Osteoblast (primary cell): ENCODE measurements at regions not wholly inside any gene's neighbourhood (a gene's known extent, or its start where the extent isn't known, plus 50 kb on each side); places are given as distances from the start of the nearest gene placed in this dataset.

Experiments
- DNase-seq: peaks from one replicate; pipeline ENCODE4 v3.0.0; 2011; ENCODE audit warnings: low spot score, mixed read lengths; ENCODE audit not compliant: insufficient read length; ENCODE audit errors: missing footprints
- H2AFZ ChIP-seq: 2 replicates; pipeline ENCODE4 v1.6.0; 2011; ENCODE audit warnings: mild to moderate bottlenecking, low read length
- H3K27ac ChIP-seq: 2 replicates; pipeline ENCODE4 v1.5.1; 2011; ENCODE audit warnings: mild to moderate bottlenecking, low read depth, low read length, moderate library complexity
- H3K27me3 ChIP-seq: 2 replicates; pipeline ENCODE4 v1.6.0; 2012; ENCODE audit warnings: mild to moderate bottlenecking, control low read depth, inconsistent platforms, low read length, moderate library complexity; ENCODE audit not compliant: insufficient read depth
- H3K36me3 ChIP-seq: 2 replicates; pipeline ENCODE4 v1.5.1; 2011; ENCODE audit warnings: mild to moderate bottlenecking, low read length, control low read depth, moderate library complexity; ENCODE audit not compliant: insufficient read depth
- H3K4me1 ChIP-seq: 2 replicates; pipeline ENCODE4 v1.5.1; 2011; ENCODE audit warnings: mild to moderate bottlenecking, low read length, control low read depth, moderate library complexity; ENCODE audit not compliant: insufficient read depth
- H3K4me2 ChIP-seq: 2 replicates; pipeline ENCODE4 v1.6.0; 2011; ENCODE audit warnings: mild to moderate bottlenecking, low read length; ENCODE audit not compliant: insufficient read depth
- H3K4me3 ChIP-seq: fragments of 200-600 bp; sonication (generic); 3 replicates; pipeline ENCODE4 v1.5.1; 2012; ENCODE audit warnings: mild to moderate bottlenecking, low read length, inconsistent platforms; ENCODE audit not compliant: insufficient read depth
- H3K79me2 ChIP-seq: 2 replicates; pipeline ENCODE4 v1.6.0; 2012; ENCODE audit warnings: mild to moderate bottlenecking, low read length, control low read depth, inconsistent platforms; ENCODE audit not compliant: insufficient read depth
- H3K9me3 ChIP-seq: 2 replicates; pipeline ENCODE4 v1.5.1; 2011; ENCODE audit warnings: low read depth, low read length, control low read depth
- H4K20me1 ChIP-seq: 2 replicates; pipeline ENCODE4 v1.6.0; 2012; ENCODE audit warnings: mild to moderate bottlenecking, low read length, control low read depth; ENCODE audit not compliant: insufficient read depth
- TF ChIP-seq, protein P1 (sequence below): IDR thresholded peaks from 2 replicates; pipeline ENCODE4 v1.5.1; 2011; ENCODE audit warnings: mild to moderate bottlenecking, low read depth, low read length, moderate library complexity; ENCODE audit errors: extremely low read depth

- H2AFZ ChIP-seq, result no peak overlapping the region
- H3K9me3 ChIP-seq, result no peaks in the 10 kb centered on the region
- TF ChIP-seq, protein P1, sequence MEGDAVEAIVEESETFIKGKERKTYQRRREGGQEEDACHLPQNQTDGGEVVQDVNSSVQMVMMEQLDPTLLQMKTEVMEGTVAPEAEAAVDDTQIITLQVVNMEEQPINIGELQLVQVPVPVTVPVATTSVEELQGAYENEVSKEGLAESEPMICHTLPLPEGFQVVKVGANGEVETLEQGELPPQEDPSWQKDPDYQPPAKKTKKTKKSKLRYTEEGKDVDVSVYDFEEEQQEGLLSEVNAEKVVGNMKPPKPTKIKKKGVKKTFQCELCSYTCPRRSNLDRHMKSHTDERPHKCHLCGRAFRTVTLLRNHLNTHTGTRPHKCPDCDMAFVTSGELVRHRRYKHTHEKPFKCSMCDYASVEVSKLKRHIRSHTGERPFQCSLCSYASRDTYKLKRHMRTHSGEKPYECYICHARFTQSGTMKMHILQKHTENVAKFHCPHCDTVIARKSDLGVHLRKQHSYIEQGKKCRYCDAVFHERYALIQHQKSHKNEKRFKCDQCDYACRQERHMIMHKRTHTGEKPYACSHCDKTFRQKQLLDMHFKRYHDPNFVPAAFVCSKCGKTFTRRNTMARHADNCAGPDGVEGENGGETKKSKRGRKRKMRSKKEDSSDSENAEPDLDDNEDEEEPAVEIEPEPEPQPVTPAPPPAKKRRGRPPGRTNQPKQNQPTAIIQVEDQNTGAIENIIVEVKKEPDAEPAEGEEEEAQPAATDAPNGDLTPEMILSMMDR, result no peak
- no peaks in the 10 kb centered on the region for H4K20me1 ChIP-seq
- no peak overlapping the region for H3K4me3 ChIP-seq
- no peaks in the 10 kb centered on the region for H3K36me3 ChIP-seq
- H3K27ac ChIP-seq, result no peak overlapping the region
- H3K4me1 ChIP-seq, result no peaks in the 10 kb centered on the region
- H3K27me3 ChIP-seq, result no peaks in the 10 kb centered on the region
- H3K79me2 ChIP-seq, result no peaks in the 10 kb centered on the region
- no peak for DNase-seq
- no peak overlapping the region for H3K4me2 ChIP-seq
These were observed 599.1 kb downstream of the BRD1 start for GRCh38 chr22:49228431-49229037.

- H4K20me1 ChIP-seq, result no peaks in the 10 kb centered on the region
- no peaks in the 10 kb centered on the region for H3K4me1 ChIP-seq
- no peaks in the 10 kb centered on the region for H3K9me3 ChIP-seq
- no peak overlapping the region for H3K27ac ChIP-seq
- DNase-seq, result no peak
- H2AFZ ChIP-seq, result no peak overlapping the region
- H3K79me2 ChIP-seq, result no peaks in the 10 kb centered on the region
- TF ChIP-seq, protein P1, result no peak
- H3K27me3 ChIP-seq, result no peaks in the 10 kb centered on the region
- no peak overlapping the region for H3K4me2 ChIP-seq
- no peak overlapping the region for H3K4me3 ChIP-seq
- H3K36me3 ChIP-seq, result no peaks in the 10 kb centered on the region
These were observed 600.0 kb downstream of the BRD1 start for GRCh38 chr22:49227670-49228069.

GRCh38 chr22:49226096-49226495 is 601.6 kb downstream of the BRD1 start:
- Histone ChIP-seq H3K4me3 (no peak overlapping the region), H3K36me3 (no peaks in the 10 kb centered on the region), H4K20me1 (no peaks in the 10 kb centered on the region), H3K27me3 (no peaks in the 10 kb centered on the region), H3K27ac (no peak overlapping the region), H3K9me3 (no peaks in the 10 kb centered on the region), H3K4me1 (no peaks in the 10 kb centered on the region), H3K4me2 (no peak overlapping the region), H3K79me2 (no peaks in the 10 kb centered on the region), H2AFZ (no peak overlapping the region)
- DNase-seq, result no peak
- TF ChIP-seq, protein P1, result no peak

DNA sequence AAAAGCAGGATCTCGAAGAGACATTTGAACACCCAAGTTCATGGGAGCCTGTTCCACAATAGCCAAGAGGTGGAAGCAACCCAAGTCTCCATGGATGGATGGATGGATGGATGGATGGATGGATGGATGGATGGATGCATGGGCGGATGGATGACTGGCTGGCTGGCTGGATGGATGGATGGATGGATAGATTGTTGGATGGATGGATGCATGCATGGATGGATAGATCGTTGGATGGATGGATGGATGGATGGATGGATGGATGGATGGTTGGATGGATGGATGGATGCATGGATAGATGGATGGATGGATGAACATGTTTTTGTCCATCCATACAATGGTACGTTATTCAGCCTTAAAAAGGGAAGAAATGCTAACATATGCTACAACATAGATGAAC is 603.4 kb downstream of the BRD1 start:
- Histone ChIP-seq H4K20me1 (no peaks in the 10 kb centered on the region), H3K27ac (no peak overlapping the region), H3K4me2 (no peak overlapping the region), H3K79me2 (no peaks in the 10 kb centered on the region), H3K27me3 (no peaks in the 10 kb centered on the region), H3K4me3 (no peak overlapping the region), H3K4me1 (no peaks in the 10 kb centered on the region), H2AFZ (no peak overlapping the region), H3K9me3 (no peaks in the 10 kb centered on the region), H3K36me3 (no peaks in the 10 kb centered on the region)
- DNase-seq, result no peak
- TF ChIP-seq, protein P1, result no peak
